Pancreas (tissue), 10 donors: ENCODE measurements at regions not wholly inside any gene's neighbourhood (a gene's known extent, or its start where the extent isn't known, plus 50 kb on each side); places are given as distances from the start of the nearest gene placed in this dataset.

Experiments used
- ATAC-seq, 4 donors: fragments of 200-7000 bp; cut with Tn5 transposase; one replicate each; pipeline versions ENCODE4 v1.8.0 to v1.9.1; 2020; ENCODE audit warnings: mild to moderate bottlenecking in 4 of 4, moderate library complexity in 4 of 4
- DNase-seq, 6 donors: peaks; one replicate each; pipeline ENCODE4 v3.0.0-alpha.2; 2020
- FAIRE-seq: peaks from 2 replicates; lab custom pipeline; 2012; peaks lifted over from hg19 to GRCh38; lab: Jason Lieb, UNC
- H3K27ac ChIP-seq, 4 donors: fragments of 200-600 bp; sonication (generic); 1 replicate in 3 of 4; 2 replicates in 1 of 4; pipeline versions ENCODE4 v1.5.0 to v1.8.0; 2020
- H3K27me3 ChIP-seq, 4 donors: fragments of 200-600 bp; one replicate each; pipeline ENCODE4 v1.8.0; 2021
- H3K36me3 ChIP-seq, 3 donors: fragments of 200-600 bp; sonication (generic) in 1 of 3; one replicate each; pipeline versions ENCODE4 v1.5.0 to v1.8.0; 2020 to 2021
- H3K4me1 ChIP-seq, 3 donors: fragments of 200-600 bp; one replicate each; pipeline ENCODE4 v1.8.0; 2021
- H3K4me3 ChIP-seq, 4 donors: fragments of 200-600 bp; sonication (generic) in 2 of 4; one replicate each; pipeline versions ENCODE4 v1.5.0 to v1.8.0; 2020 to 2021
- H3K9me3 ChIP-seq, 4 donors: fragments of 200-600 bp; one replicate each; pipeline ENCODE4 v1.8.0; 2021
- WGBS, 2 donors: extraction: QIAGEN DNeasy Blood & Tissue Kit; methylation state at CpG; one replicate each; pipeline ENCODE4 v1.1.7; 2013; 5-methylcytosine and 5-hydroxymethylcytosine counted together
- intact Hi-C, 3 donors: fragments of 100-400 bp; cut with DNase I; formaldehyde crosslinking; loops; one replicate each; pipeline versions ENCODE4 v1.11.1 to v1.14.2; 2022
- TF ChIP-seq, protein P1 (sequence below), 4 donors: fragments of 200-600 bp; sonication (generic) in 3 of 4; IDR thresholded peaks; one replicate each; pipeline versions ENCODE4 v1.5.0 to v1.8.0; 2021; ENCODE audit warnings: antibody characterized with exemption in 4 of 4
- donor health status: healthy with polysubstance abuse.
- donor health status: DM: no; HTN: no; CAD: no; lungs with moderate emphysema.
- donor health status: DM: no; HTN: no; CAD: no.
- donor health status: control.
- donor health status: control.
- donor health status: Bipolar disorder and iron deficiency.
- donor health status: DM: yes; HTN: yes; CAD: no.
- donor health status: DM: no; HTN: no; CAD: no.
- donor health status: DM: no; HTN: no; CAD: no.
- donor health status: DM: yes; HTN: yes; CAD: no.

DNA sequence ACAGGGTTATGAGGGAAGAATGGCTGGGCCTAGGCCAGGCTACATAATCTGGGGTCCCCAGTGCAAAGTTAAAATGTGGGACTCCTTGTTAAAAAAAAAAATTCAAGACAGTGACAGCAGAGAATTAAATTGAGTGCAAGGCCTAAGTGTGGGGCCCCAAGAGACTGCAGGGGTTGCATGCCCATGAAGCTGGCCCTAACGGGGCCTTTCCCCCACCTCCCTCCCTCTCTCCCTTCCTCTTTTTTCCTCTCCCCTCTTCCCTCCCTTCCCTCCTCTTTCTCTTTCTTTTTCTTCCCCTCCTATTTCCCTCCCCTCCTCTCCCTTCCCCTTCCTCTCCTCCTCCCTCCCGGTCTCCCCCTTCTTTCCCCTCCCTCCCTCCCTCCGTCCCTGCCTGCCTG lies 266.7 kb downstream of the LMO4 start:
- H3K4me1 ChIP-seq: no peaks in the 10 kb centered on the region
- no peak overlapping the region for H3K27ac ChIP-seq
- DNase-seq: no peak
- H3K9me3 ChIP-seq: no peaks in the 10 kb centered on the region
- H3K27me3 ChIP-seq: no peaks in the 10 kb centered on the region
- H3K36me3 ChIP-seq: no peaks in the 10 kb centered on the region
- intact Hi-C loops: no loop called here
- ATAC-seq: no peak
- TF ChIP-seq, protein P1, sequence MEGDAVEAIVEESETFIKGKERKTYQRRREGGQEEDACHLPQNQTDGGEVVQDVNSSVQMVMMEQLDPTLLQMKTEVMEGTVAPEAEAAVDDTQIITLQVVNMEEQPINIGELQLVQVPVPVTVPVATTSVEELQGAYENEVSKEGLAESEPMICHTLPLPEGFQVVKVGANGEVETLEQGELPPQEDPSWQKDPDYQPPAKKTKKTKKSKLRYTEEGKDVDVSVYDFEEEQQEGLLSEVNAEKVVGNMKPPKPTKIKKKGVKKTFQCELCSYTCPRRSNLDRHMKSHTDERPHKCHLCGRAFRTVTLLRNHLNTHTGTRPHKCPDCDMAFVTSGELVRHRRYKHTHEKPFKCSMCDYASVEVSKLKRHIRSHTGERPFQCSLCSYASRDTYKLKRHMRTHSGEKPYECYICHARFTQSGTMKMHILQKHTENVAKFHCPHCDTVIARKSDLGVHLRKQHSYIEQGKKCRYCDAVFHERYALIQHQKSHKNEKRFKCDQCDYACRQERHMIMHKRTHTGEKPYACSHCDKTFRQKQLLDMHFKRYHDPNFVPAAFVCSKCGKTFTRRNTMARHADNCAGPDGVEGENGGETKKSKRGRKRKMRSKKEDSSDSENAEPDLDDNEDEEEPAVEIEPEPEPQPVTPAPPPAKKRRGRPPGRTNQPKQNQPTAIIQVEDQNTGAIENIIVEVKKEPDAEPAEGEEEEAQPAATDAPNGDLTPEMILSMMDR (IDR thresholded peaks at IDR 0.05): no peak
- no peak for FAIRE-seq
- no peak overlapping the region for H3K4me3 ChIP-seq
- WGBS, 2 donors: 72% methylated on average over 3 of the region's 3 CpGs

DNA sequence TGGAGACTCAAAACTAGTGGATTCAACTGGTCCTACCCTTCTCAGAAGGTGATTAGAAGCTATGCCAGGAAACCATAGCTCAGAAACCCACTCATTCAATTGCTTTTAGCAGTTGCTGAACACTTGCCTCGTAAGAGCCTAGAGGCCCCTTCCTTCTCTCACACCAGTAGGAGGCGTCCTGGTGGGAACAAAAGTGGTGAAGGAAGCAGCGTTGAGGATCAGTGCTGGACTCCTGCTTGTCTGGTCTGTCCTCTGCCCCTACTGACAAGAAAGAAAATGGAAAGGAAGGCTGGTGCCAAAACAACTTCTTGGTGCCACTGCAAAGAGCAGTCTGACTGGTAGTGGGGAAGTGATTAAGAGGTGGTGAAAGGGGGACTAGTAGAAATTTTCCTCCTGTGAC lies 269.7 kb downstream of the LMO4 start:
- FAIRE-seq: no peak
- ATAC-seq: no peak
- 61 to 71% methylated on average over 3 of the region's 3 CpGs for WGBS, 2 donors

DNA sequence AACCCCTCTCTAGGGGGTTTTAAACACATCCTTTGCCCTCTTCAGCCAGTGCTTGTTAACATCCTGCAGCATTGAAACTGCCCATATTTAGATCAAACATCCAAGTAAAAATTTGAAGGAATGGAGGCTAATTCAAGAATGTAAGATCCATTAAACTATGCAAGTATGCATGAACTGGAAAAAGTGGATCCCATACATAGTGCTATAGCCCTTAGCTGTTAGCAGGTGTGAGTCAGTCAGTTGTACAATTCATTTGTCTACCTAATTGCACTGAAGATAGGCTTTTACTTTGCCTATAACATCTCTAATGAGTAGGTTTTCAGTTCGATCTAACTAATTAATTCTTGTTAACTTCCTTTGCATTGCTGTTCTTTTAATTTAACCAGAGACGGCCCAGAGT lies 270.9 kb downstream of the LMO4 start:
- DNase-seq (no peak), ATAC-seq (no peak), FAIRE-seq (no peak)
- intact Hi-C loops: no loop called here
- TF ChIP-seq, protein P1 (IDR thresholded peaks at IDR 0.05): no peak
- H3K4me1 ChIP-seq: no peaks in the 10 kb centered on the region
- no peak overlapping the region for H3K27ac ChIP-seq
- no peak overlapping the region for H3K4me3 ChIP-seq
- no peaks in the 10 kb centered on the region for H3K27me3 ChIP-seq
- 58 to 82% methylated on average over 2 of the region's 2 CpGs for WGBS, 2 donors
- H3K9me3 ChIP-seq: no peaks in the 10 kb centered on the region
- H3K36me3 ChIP-seq: no peaks in the 10 kb centered on the region

More for the DNA sequence above, 269.7 kb downstream of the LMO4 start:
- H3K4me3 ChIP-seq: no peak overlapping the region
- no peak overlapping the region for H3K27ac ChIP-seq
- DNase-seq: no peak
- H3K4me1 ChIP-seq: no peaks in the 10 kb centered on the region
- no peaks in the 10 kb centered on the region for H3K36me3 ChIP-seq
- TF ChIP-seq, protein P1 (IDR thresholded peaks at IDR 0.05): no peak
- H3K9me3 ChIP-seq: no peaks in the 10 kb centered on the region
- H3K27me3 ChIP-seq: no peaks in the 10 kb centered on the region
- intact Hi-C loops: no loop called here

DNA sequence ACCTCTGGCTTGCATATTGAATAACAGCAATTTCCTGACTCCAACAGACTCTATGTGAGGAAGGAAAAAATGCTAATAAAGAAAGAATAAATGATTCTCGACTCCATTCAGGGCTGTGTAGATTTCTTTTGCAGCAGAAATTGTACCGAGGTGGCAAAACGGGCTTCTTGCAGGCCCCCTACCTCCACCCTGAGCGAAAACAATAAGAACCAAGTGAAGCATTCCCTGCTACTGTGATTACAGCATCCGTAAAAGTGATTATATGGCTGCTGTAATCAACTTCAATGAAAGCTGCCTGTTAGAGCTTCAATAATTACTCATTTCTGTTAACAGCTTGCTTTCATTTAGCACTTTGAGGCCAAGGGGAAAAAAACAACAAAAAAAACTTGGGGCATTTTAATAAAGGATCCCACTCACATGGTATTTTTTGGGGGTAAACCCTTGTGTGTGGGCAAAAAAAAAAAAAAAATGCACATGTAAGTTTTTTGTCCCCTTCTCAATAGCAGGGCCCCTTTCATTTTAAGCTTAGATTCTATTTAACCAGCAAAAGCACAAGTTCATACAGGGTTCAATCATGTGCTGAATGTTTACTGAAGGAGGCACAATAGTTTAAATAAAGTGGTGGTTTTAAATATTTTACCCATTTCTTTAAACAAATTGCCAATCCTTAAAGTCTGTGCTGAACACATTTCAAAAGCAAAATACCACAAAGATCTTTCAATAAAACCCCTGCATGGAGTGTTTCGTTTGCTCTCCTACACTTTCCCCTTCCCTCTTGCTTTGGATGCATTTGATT lies 271.6 kb downstream of the LMO4 start:
- Histone ChIP-seq H3K4me3 (no peak overlapping the region), H3K27ac (no peak overlapping the region), H3K36me3 (no peaks in the 10 kb centered on the region), H3K9me3 (no peaks in the 10 kb centered on the region), H3K4me1 (no peaks in the 10 kb centered on the region), H3K27me3 (no peaks in the 10 kb centered on the region)
- no peak for ATAC-seq
- intact Hi-C loops: no loop called here
- 71 to 81% methylated on average over 6 of the region's 6 CpGs for WGBS, 2 donors
- DNase-seq: no peak
- FAIRE-seq: no peak
- TF ChIP-seq, protein P1 (IDR thresholded peaks at IDR 0.05): no peak

DNA sequence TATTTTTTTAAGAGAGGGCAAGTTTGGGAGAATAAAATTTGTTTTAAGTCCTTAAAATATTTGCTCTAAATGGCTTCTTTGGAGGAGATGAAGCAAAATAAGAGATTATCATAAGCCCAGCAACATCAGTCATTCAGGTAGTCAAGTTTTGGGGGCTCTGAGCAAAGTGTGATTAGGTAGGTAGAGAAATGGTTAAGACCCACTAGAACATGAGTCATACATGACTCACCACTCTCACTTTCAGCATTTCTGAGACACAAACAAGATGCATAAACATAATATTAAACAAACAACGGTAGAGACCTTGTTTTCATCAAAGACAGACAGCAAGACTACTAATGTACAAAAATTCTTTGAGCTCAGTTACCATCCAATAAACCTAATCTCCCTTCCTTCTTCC lies 272.2 kb downstream of the LMO4 start:
- FAIRE-seq (no peak), ATAC-seq (no peak), DNase-seq (no peak)
- Histone ChIP-seq H3K27me3 (no peaks in the 10 kb centered on the region), H3K27ac (no peak overlapping the region), H3K36me3 (no peaks in the 10 kb centered on the region), H3K4me1 (no peaks in the 10 kb centered on the region), H3K9me3 (no peaks in the 10 kb centered on the region), H3K4me3 (no peak overlapping the region)
- TF ChIP-seq, protein P1 (IDR thresholded peaks at IDR 0.05): no peak
- WGBS, 2 donors: 53 to 62% methylated on average over 1 of the region's 1 CpG
- intact Hi-C loops: no loop called here
